ENCODE measurements at regions not wholly inside any gene's neighbourhood (a gene's known extent, or its start where the extent isn't known, plus 50 kb on each side); places are given as distances from the start of the nearest gene placed in this dataset.
"Not testable (repeated sequence)": the region's sequence is repeated elsewhere in the genome, so short reads cannot be mapped to it uniquely, and the experiment has no call there.

- H3K9me3 ChIP-seq, result no peaks in the 10 kb centered on the region
- no peak for DNase-seq (ENCODE audit: low spot score in 2 of 2)
- TF ChIP-seq, protein P1, sequence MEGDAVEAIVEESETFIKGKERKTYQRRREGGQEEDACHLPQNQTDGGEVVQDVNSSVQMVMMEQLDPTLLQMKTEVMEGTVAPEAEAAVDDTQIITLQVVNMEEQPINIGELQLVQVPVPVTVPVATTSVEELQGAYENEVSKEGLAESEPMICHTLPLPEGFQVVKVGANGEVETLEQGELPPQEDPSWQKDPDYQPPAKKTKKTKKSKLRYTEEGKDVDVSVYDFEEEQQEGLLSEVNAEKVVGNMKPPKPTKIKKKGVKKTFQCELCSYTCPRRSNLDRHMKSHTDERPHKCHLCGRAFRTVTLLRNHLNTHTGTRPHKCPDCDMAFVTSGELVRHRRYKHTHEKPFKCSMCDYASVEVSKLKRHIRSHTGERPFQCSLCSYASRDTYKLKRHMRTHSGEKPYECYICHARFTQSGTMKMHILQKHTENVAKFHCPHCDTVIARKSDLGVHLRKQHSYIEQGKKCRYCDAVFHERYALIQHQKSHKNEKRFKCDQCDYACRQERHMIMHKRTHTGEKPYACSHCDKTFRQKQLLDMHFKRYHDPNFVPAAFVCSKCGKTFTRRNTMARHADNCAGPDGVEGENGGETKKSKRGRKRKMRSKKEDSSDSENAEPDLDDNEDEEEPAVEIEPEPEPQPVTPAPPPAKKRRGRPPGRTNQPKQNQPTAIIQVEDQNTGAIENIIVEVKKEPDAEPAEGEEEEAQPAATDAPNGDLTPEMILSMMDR (IDR thresholded peaks at IDR 0.05), result no peak
- TF ChIP-seq POLR2AphosphoS5 (IDR thresholded peaks at IDR 0.05), result no peak
- no peak for TF ChIP-seq POLR2A (IDR thresholded peaks at IDR 0.05)
- no peaks in the 10 kb centered on the region for H3K4me1 ChIP-seq
- no peaks in the 10 kb centered on the region for H3K27me3 ChIP-seq
- H3K36me3 ChIP-seq, result no peaks in the 10 kb centered on the region
- H3K4me3 ChIP-seq, result no peak overlapping the region
- intact Hi-C loops (cut with DNase I; ENCODE audit: low total_unique reads), result no loop called here
- no peak overlapping the region for H3K27ac ChIP-seq
Observed at GRCh38 chr3:170679190-170679589, 93.3 kb upstream of the SLC7A14 start.

DNA sequence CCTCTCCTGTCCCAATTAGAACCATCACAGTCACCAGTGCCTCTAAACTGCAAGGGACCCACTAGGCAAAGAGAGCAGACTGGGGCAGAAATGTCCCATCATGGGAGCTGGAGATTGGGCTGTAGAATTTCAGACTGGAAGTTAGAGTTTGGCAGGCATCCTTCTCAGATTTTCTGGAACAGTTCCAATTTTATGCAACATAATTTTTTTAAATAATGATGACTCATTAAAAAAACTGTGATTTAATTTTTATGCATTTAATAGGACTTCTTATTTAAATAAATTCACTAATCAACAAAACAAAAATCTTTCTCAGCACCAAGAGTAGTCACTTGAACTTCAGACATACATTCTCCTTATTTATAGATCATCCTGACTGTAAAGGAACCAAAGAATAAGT is 84.6 kb upstream of the SLC7A14 start:
- H3K36me3 ChIP-seq, result no peaks in the 10 kb centered on the region
- no peak for DNase-seq (ENCODE audit: low spot score in 2 of 2)
- no peaks in the 10 kb centered on the region for H3K27me3 ChIP-seq
- H3K9me3 ChIP-seq, result no peaks in the 10 kb centered on the region
- intact Hi-C loops (cut with DNase I; ENCODE audit: low total_unique reads), result no loop called here
- no peaks in the 10 kb centered on the region for H3K4me1 ChIP-seq
- TF ChIP-seq POLR2A (IDR thresholded peaks at IDR 0.05), result no peak
- no peak for TF ChIP-seq POLR2AphosphoS5 (IDR thresholded peaks at IDR 0.05)
- TF ChIP-seq, protein P1 (IDR thresholded peaks at IDR 0.05), result no peak
- no peak overlapping the region for H3K4me3 ChIP-seq
- no peak overlapping the region for H3K27ac ChIP-seq

GRCh38 chr3:170662986-170663385 is 77.1 kb upstream of the SLC7A14 start:
- H3K9me3 ChIP-seq; H3K4me1 ChIP-seq; intact Hi-C loops (cut with DNase I; ENCODE audit: low total_unique reads); DNase-seq (ENCODE audit: low spot score in 2 of 2); H3K27ac ChIP-seq; H3K4me3 ChIP-seq; H3K36me3 ChIP-seq; H3K27me3 ChIP-seq: not testable (repeated sequence)

GRCh38 chr3:170660139-170660538 is 74.3 kb upstream of the SLC7A14 start:
- intact Hi-C loops (cut with DNase I; ENCODE audit: low total_unique reads), result no loop called here
- TF ChIP-seq POLR2A (IDR thresholded peaks at IDR 0.05), result no peak
- no peak for TF ChIP-seq POLR2AphosphoS5 (IDR thresholded peaks at IDR 0.05)
- TF ChIP-seq, protein P1 (IDR thresholded peaks at IDR 0.05), result no peak
- H3K9me3 ChIP-seq, result no peaks in the 10 kb centered on the region

DNA sequence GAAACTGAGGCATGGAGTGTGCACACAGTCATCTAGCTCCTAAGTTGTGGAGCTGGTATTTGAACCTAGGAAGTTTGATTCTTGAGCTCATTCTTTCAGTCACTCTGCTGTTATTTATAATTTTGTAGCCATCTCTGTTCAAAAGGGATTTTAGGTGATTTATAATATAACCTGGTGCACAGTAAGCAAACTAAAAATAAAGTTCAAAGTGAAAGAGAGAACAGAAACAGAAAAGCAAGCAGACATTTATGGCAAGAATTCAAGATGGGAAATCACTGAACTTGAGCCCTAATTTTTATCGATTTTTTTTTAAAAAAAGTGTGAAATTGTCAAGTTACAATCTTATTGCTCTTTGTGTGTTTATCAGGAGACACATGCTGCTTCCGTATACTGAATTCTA is 71.4 kb upstream of the SLC7A14 start:
- H3K36me3 ChIP-seq, result no peaks in the 10 kb centered on the region
- TF ChIP-seq POLR2A (IDR thresholded peaks at IDR 0.05), result no peak
- TF ChIP-seq, protein P1 (IDR thresholded peaks at IDR 0.05), result no peak
- TF ChIP-seq POLR2AphosphoS5 (IDR thresholded peaks at IDR 0.05), result no peak
- no peaks in the 10 kb centered on the region for H3K4me1 ChIP-seq
- H3K27me3 ChIP-seq, result no peaks in the 10 kb centered on the region
- no peaks in the 10 kb centered on the region for H3K9me3 ChIP-seq
- DNase-seq (ENCODE audit: low spot score in 2 of 2), result no peak
- no peak overlapping the region for H3K27ac ChIP-seq
- no peak overlapping the region for H3K4me3 ChIP-seq
- intact Hi-C loops (cut with DNase I; ENCODE audit: low total_unique reads), result loop anchor here (5.0 kb wide), 1 partner anchor 1620 kb away; no protein-coding TSS in a partner anchor

More at GRCh38 chr3:170660139-170660538, 74.3 kb upstream of the SLC7A14 start:
- Histone ChIP-seq H3K27ac (no peak overlapping the region), H3K36me3 (no peaks in the 10 kb centered on the region), H3K4me3 (no peak overlapping the region), H3K27me3 (no peaks in the 10 kb centered on the region), H3K4me1 (no peaks in the 10 kb centered on the region)
- no peak for DNase-seq (ENCODE audit: low spot score in 2 of 2)

DNA sequence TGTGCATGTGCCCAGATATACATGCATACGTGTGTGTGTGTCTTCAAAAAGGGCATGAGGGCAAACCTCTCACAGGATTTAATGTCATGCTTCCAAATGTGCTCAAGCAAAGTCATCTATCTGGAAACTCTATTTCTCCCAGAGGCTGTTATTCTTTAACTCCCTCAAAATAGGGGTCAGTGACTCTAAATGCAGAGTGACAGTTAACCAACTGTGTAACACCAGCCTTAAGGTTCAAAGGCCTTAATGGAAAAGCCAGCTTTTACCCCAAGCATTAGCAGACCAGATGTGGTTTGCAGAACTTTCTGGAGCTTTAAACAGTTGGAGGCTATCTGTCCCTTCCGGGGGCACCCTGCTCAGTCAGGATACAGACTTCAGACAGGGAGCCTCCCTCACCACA is 70.4 kb upstream of the SLC7A14 start:
- intact Hi-C loops (cut with DNase I; ENCODE audit: low total_unique reads), result loop anchor here (5.0 kb wide), 1 partner anchor 1621 kb away; no protein-coding TSS in a partner anchor
- Histone ChIP-seq H3K9me3 (no peaks in the 10 kb centered on the region), H3K4me1 (no peaks in the 10 kb centered on the region), H3K27me3 (no peaks in the 10 kb centered on the region), H3K4me3 (no peak overlapping the region), H3K36me3 (no peaks in the 10 kb centered on the region), H3K27ac (no peak overlapping the region)
- no peak for DNase-seq (ENCODE audit: low spot score in 2 of 2)
- no peak for TF ChIP-seq POLR2AphosphoS5 (IDR thresholded peaks at IDR 0.05)
- TF ChIP-seq, protein P1 (IDR thresholded peaks at IDR 0.05), result no peak
- no peak for TF ChIP-seq POLR2A (IDR thresholded peaks at IDR 0.05)

Measured in breast epithelium (tissue), 4 donors.